Hypothalamus (tissue), 51 donors: ENCODE measurements at regions not wholly inside any gene's neighbourhood (a gene's known extent, or its start where the extent isn't known, plus 50 kb on each side); places are given as distances from the start of the nearest gene placed in this dataset.

Experiments used
- DNase-seq, 51 donors: peaks; one replicate each; lab custom pipeline; 2025; lab: John Stamatoyannopoulos, UW

- DNase-seq: no peak
Observed at GRCh38 chrY:21149971-21150370, 361.2 kb upstream of the RBMY1B start.

DNA sequence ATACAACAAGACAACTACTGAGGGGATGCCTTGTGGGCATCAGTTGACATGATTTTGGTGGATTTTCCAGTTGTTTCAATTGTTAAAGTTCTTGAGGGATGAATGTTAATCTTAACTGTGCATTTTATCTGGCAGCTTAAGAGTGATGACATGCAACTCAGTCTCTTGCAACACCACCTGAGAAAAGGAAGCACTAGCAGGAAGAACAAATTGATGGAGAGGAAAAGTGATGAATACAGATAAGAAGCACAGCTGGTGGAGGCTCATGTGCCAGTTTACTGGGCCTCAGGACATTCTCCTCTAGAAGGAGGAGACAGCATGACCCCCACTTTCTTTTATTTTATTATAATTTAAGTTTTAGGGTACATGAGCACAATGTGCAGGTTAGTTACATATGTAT is 341.3 kb upstream of the RBMY1B start:
- no peak for DNase-seq

GRCh38 chrY:21174697-21175463 is 336.3 kb upstream of the RBMY1B start:
- DNase-seq: no peak

DNA sequence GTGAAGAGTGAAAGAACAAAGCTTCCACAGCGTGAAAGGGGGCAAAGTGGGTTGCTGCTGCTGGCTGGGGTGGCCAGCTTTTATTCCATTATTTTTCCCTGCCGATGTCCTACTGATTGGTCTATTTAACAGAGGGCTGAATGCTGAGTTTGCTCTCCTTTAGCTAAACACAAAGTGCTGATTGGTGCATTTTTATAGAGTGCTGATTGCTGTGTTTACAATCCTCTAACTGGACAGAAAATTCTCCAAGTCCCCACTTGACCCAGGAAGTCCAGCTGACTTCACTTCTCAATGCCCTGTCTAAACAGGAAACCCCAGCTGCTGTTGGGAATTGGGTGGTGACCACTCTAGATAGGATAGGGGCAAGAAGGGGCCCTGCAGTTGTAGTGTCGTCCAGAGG is 335.6 kb upstream of the RBMY1B start:
- DNase-seq: no peak

- no peak for DNase-seq
Observed at GRCh38 chrY:21177306-21177800, 333.8 kb upstream of the RBMY1B start.

GRCh38 chrY:21178281-21178680 is 332.9 kb upstream of the RBMY1B start:
- DNase-seq: no peak

DNA sequence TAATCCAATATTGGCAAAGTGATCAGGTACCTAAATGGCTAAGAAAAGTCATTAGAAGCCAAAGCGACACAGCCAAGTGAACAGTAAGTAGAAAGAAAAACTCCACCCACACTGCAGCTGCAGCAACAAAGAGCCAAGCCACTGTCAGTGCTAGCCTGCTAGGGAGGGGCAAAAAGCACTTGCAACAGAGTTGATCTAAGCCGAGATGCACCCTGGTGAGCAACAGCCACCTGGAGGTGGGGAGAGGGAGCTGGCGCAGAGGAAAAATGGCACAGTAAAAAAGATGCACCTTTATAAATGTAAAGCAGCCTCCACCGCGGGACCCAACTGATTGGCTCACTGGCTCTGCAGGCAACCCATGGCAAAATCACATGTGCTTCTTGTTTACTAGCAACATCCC is 330.2 kb upstream of the RBMY1B start:
- DNase-seq: no peak

DNA sequence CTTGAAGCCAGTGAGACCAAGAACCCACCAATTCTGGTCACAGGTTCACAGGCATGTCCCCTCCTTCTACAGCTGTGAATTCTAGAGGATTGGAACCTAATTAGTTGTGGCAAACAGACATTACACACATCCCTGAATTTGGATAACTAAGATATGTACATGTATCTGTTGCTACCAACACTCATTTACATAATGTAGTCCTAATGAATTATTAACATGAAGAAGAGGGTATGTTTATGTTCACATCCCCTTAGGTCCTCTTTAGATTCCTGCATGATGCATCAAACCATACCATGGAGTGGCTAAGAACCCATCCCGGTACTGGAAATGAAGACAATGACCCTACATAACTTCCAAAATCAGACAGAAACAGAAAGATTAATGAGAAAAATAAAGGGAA is 326.9 kb upstream of the RBMY1B start:
- no peak for DNase-seq

DNA sequence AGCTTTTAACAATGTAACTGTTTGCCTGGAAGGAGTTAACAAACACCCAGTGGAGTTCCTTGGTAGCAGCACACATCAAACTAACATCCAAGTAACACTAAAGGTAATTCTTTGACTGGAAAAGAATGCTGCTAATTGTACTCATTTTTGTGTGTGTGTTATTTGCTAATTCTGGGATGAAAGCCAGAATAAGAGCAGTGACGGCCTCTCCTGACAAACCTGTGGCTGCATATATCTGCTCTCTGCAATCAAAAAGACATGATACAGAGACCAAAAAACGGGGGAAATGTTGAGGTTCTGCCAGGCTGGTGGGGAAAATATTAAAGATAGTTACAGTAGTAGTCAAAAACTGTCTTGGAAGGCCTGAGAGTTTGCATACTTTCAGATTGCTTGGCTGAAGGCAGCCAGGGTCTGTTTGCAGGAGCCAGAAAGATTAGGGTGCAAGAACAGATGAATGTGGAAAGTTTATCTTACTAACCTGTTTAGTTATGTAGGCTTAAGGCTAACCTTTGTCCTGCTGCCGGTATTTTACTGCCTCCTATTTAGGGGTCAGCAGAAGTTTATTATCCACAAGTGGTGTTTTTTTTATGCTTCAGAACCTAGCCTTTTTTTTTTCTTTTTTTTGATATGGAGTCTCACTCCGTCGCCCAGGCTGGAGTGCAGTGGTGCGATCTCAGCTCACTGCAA is 325.6 kb upstream of the RBMY1B start:
- peak in 1 of 51 donors; percentile 9 for DNase-seq

- DNase-seq: no peak
Observed at GRCh38 chrY:21192694-21193093, 318.4 kb upstream of the RBMY1B start.

DNA sequence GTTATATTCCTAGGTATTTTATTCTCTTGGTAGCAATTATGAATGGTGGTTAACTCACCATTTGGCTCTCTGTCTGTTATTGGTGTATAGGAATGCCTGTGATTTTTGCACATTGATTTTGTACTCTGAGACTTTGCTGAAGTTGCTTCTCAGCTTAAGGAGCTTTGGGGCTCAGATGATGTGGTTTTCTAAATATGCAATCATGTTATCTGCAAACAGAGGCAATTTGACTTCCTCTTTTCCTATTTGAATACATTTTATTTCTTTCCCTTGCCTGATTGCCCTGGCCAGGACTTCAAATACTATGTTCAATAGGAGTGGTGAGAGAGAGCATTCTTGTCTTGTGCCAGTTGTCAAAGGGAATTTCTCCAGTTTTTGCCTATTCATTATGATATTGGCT is 310.9 kb upstream of the RBMY1B start:
- no peak for DNase-seq

DNA sequence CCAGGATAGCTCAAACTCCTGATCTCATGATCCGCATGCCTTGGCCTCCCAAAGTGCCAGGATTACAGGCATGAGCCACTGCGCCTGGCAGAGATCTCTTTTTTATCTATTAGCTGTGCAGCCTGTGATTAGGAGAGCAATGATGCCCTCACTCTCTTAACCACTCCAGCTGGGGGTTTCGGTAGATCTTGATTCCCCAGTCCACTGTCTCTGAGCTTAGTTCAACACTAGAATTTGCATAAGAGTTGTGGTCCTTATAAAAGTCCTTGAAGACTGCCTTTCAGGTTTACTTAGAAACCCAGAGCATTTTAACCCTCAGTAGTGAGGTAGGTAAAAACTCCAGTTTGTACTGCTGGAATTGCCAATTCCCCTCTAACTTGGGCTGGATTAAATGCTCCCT is 283.3 kb upstream of the RBMY1B start:
- no peak for DNase-seq

GRCh38 chrY:21240221-21240620 is 270.9 kb upstream of the RBMY1B start:
- no peak for DNase-seq

- DNase-seq: no peak
Observed at GRCh38 chrY:21240662-21241310, 270.4 kb upstream of the RBMY1B start.

GRCh38 chrY:21242793-21243192 is 268.3 kb upstream of the RBMY1B start:
- DNase-seq: no peak

- no peak for DNase-seq
Observed at GRCh38 chrY:21246780-21247179, 264.4 kb upstream of the RBMY1B start.

- DNase-seq: no peak
Observed at GRCh38 chrY:21248591-21248990, 262.5 kb upstream of the RBMY1B start.

- no peak for DNase-seq
Observed at GRCh38 chrY:21253455-21254248, 257.5 kb upstream of the RBMY1B start.

- no peak for DNase-seq
Observed at GRCh38 chrY:21254476-21254875, 256.7 kb upstream of the RBMY1B start.

DNA sequence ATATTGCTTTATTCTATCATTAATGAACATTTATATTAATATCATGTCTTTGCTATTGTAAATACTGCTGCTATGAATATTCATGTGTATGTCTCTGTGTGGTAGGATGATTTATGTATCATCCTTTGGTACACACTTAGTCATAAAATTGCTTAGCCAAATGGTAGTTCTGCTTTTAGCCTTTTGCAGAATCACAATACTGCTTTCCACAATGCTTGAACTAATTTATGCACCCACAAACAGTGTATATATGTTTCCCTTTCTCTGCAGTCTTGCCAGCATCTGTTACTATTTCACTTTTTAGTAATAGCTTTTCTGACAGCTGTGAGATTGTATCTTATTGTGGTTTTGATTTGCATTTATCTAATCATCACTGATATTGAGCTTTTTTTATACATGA is 254.3 kb upstream of the RBMY1B start:
- DNase-seq: no peak

- no peak for DNase-seq
Observed at GRCh38 chrY:21259707-21260106, 251.4 kb upstream of the RBMY1B start.
